HepG2 (cell line): ENCODE measurements at regions not wholly inside any gene's neighbourhood (a gene's known extent, or its start where the extent isn't known, plus 50 kb on each side); places are given as distances from the start of the nearest gene placed in this dataset.
"Not testable (repeated sequence)": the region's sequence is repeated elsewhere in the genome, so short reads cannot be mapped to it uniquely, and the experiment has no call there.

Experiments
- ATAC-seq: fragments of 200-7000 bp; cut with Tn5 transposase; 3 replicates; pipeline ENCODE4 v1.9.1; 2020; ENCODE audit warnings: mild to moderate bottlenecking, moderate library complexity
- BruUV-seq: library from RNA; stranded (reverse); fragments of 400-500 nt; replicated peaks from 2 replicates; lab custom pipeline; 2021; lab: Mats Ljungman, UMichigan
- CTCF ChIA-PET: fragments of 300-600 bp; formaldehyde crosslinking; extraction: SDS; loops from one replicate; lab custom pipeline; 2021; ENCODE audit warnings: low total read pairs, inconsistent platforms, low intra/inter-chr PET ratio; lab: Yijun Ruan, JAX
- POLR2A ChIA-PET: fragments of 350-600 bp; sonication (Branson Sonifier 250); formaldehyde crosslinking; loops from one replicate; lab custom pipeline; 2020; ENCODE audit warnings: antibody characterized with exemption, inconsistent platforms; lab: Yijun Ruan, JAX
- DNase-seq: peaks from one replicate; pipeline ENCODE4 v3.0.0-alpha.2; 2015; ENCODE audit warnings: low spot score
- FAIRE-seq: peaks from 3 replicates; lab custom pipeline; 2011; peaks lifted over from hg19 to GRCh38; lab: Jason Lieb, UNC
- H2AFZ ChIP-seq: one replicate; pipeline ENCODE4 v1.6.1; 2011; ENCODE audit warnings: low read length, inconsistent platforms
- H3K27ac ChIP-seq: fragments of 300-600 bp; 3 replicates; pipeline ENCODE4 v1.8.0; 2011; ENCODE audit warnings: mixed run types, mild to moderate bottlenecking, mixed read lengths, low read length, inconsistent platforms; ENCODE audit not compliant: insufficient read depth; ENCODE audit errors: extremely low read length
- H3K27me3 ChIP-seq, 2 experiments: fragments of 200-600 bp in 1 of 2; 2 replicates in 1 of 2; 3 replicates in 1 of 2; pipeline versions ENCODE4 v1.6.0 to v1.8.0; 2011; ENCODE audit warnings: low read length in 2 of 2, mild to moderate bottlenecking in 2 of 2, moderate library complexity in 2 of 2, inconsistent platforms in 1 of 2; ENCODE audit not compliant: insufficient read depth in 2 of 2, control insufficient read depth in 1 of 2
- H3K36me3 ChIP-seq, 2 experiments: fragments of 200-600 bp in 1 of 2; replicated peaks in 1 of 2; 2 replicates in 1 of 2; 3 replicates in 1 of 2; pipeline versions ENCODE4 v1.5.1 to v1.8.0; 2011; ENCODE audit warnings: low read length in 2 of 2, inconsistent platforms in 1 of 2; ENCODE audit not compliant: insufficient read depth in 2 of 2, control insufficient read depth in 1 of 2
- H3K4me1 ChIP-seq: 2 replicates; pipeline ENCODE4 v1.5.1; 2012; ENCODE audit warnings: low read length, inconsistent platforms; ENCODE audit not compliant: insufficient read depth
- H3K4me2 ChIP-seq: 2 replicates; pipeline ENCODE4 v1.6.0; 2011; ENCODE audit warnings: low read depth, low read length, inconsistent platforms
- H3K4me3 ChIP-seq, 3 experiments: fragments of 200-600 bp in 1 of 3; sonication (generic), shearing (Covaris generic) in 1 of 3; replicated peaks in 1 of 3; 2 replicates each; pipeline ENCODE4 v1.5.1; 2011 to 2016; ENCODE audit warnings: low read length in 3 of 3, inconsistent platforms in 2 of 3, low read depth in 2 of 3, mild to moderate bottlenecking in 2 of 3, control low read depth in 1 of 3, mixed read lengths in 1 of 3; ENCODE audit not compliant: insufficient read depth in 1 of 3
- H3K79me2 ChIP-seq: one replicate; pipeline ENCODE4 v1.6.1; 2011; ENCODE audit warnings: low read length, inconsistent platforms; ENCODE audit not compliant: insufficient read depth
- H3K9ac ChIP-seq: 2 replicates; pipeline ENCODE4 v1.6.0; 2011; ENCODE audit warnings: mild to moderate bottlenecking, low read depth, low read length, inconsistent platforms; ENCODE audit not compliant: insufficient read depth
- H3K9me3 ChIP-seq: 2 replicates; pipeline ENCODE4 v1.5.1; 2012; ENCODE audit warnings: mild to moderate bottlenecking, low read length
- H4K20me1 ChIP-seq: 2 replicates; pipeline ENCODE4 v1.6.0; 2011; ENCODE audit warnings: inconsistent platforms, mild to moderate bottlenecking, low read length, moderate library complexity; ENCODE audit not compliant: insufficient read depth
- WGBS: methylation state at CpG from one replicate; pipeline ENCODE4 v1.1.6; 2017; ENCODE audit warnings: low lambda C conversion rate; 5-methylcytosine and 5-hydroxymethylcytosine counted together
- in situ Hi-C: cut with HindIII; loops from 2 replicates; pipeline ENCODE4 v1.10.0; 2017; ENCODE audit warnings: low pct_unique_long_range_greater_than_20kb; ENCODE audit not compliant: extremely low pct_ligation_motif_present
- intact Hi-C: fragments of 100-400 bp; cut with micrococcal nuclease; formaldehyde crosslinking; loops from one replicate; pipeline ENCODE4 v1.10.0; 2022; ENCODE audit not compliant: unreplicated experiment

DNA sequence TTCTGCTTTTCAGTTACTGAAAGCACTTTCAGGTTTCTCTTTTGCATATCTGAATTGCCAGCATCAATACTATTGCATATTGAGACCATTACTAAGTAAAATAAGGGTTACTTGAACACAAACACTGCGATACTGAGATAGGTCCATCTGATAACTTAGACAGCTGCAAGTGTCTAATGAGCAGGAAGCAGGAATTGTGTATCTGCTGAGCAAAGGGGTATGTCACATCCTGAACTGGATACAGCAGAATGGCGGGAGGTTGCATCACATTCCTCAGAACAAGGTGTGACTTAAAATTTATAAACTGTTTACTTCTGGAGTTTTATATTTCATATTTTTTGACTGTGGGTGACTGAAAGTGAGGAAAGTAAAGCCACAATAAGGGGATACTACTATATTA is 142.7 kb downstream of the POTEM start:
- BruUV-seq, H2AFZ ChIP-seq, H3K27me3 ChIP-seq, intact Hi-C loops, H3K4me1 ChIP-seq, H3K27ac ChIP-seq, H3K79me2 ChIP-seq, ATAC-seq, H3K9me3 ChIP-seq, in situ Hi-C loops, CTCF ChIA-PET, H4K20me1 ChIP-seq, H3K9ac ChIP-seq, H3K4me3 ChIP-seq, FAIRE-seq, H3K4me2 ChIP-seq, H3K36me3 ChIP-seq, DNase-seq, POLR2A ChIA-PET: not testable (repeated sequence)
- WGBS = 91% methylated on average over 2 of the region's 2 CpGs

DNA sequence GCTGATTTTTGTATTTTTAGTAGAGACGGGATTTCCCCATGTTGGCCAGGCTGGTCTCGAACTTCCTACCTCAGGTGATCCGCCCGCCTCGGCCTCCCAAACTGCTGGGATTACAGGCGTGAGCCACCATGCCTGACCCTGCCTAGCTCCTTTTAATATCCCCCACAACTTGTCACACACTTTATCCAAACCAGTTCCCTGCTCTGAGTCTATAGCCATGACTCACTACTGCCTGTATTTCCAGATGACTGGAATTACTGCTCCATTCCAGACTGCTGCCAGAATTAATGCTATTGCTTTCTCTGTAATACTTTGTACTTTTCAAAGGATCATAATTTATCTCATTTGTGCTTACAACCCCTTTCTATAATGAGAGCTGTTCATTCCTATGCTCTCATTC is 153.1 kb downstream of the POTEM start:
- H4K20me1 ChIP-seq, POLR2A ChIA-PET, H3K4me3 ChIP-seq, H3K4me1 ChIP-seq, H3K79me2 ChIP-seq, H3K9ac ChIP-seq, BruUV-seq, in situ Hi-C loops, ATAC-seq, H2AFZ ChIP-seq, FAIRE-seq, H3K36me3 ChIP-seq, H3K9me3 ChIP-seq, DNase-seq, CTCF ChIA-PET, intact Hi-C loops, H3K27me3 ChIP-seq, H3K27ac ChIP-seq, H3K4me2 ChIP-seq: not testable (repeated sequence)
- WGBS = no CpG with 5 or more reads among the region's 6 CpGs

DNA sequence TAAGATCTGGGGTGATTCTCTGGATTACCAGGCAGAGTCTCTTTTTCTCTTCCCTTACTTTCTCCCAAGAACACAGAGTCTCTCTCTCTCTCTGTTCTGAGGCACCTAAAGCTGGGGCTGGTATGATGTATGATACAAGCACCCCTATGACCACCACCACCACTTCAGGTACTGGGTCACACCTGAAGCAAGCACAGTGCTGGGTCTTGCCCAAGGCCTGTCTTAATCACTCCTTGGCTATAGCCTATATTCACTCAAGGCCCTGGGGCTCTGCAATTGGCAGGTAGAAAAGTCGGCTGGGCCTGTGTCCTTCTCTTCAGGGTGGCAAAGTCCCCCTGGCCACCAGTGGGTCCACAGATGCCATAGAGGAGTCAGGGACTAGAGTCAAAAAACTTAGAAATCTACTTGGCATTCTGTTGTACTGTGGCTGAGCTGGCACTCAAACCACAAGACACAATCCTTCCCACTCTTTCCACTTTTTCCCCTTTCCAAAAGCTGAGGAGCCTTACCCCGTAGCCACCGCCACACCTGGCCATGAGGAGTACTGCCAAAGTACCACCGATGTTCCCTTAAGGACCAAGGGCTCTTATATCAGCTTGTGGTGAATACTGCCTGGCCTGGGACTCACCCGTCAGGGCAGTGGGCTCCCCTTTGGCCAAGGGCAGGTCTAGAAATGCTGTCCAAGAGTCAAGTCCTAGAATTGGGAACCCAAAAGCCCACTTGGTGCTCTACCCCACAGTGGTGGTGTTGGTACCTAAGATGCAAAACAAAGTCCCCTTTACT is 159.2 kb downstream of the POTEM start:
- H3K9ac ChIP-seq, intact Hi-C loops, in situ Hi-C loops, H3K4me3 ChIP-seq, H3K27me3 ChIP-seq, H3K27ac ChIP-seq, H2AFZ ChIP-seq, H4K20me1 ChIP-seq, H3K36me3 ChIP-seq, H3K9me3 ChIP-seq, FAIRE-seq, BruUV-seq, ATAC-seq, H3K79me2 ChIP-seq, CTCF ChIA-PET, H3K4me2 ChIP-seq, POLR2A ChIA-PET, DNase-seq: not testable (repeated sequence)
- peaks cover 13% of the 10 kb centered on the region; the same call in 1 of the 2 replicates for H3K4me1 ChIP-seq
- WGBS = 81% methylated on average over 2 of the region's 5 CpGs

- H3K9me3 ChIP-seq, H3K27me3 ChIP-seq, H3K4me3 ChIP-seq, H3K27ac ChIP-seq, ATAC-seq, H4K20me1 ChIP-seq, H2AFZ ChIP-seq, H3K9ac ChIP-seq, POLR2A ChIA-PET, BruUV-seq, DNase-seq, in situ Hi-C loops, H3K36me3 ChIP-seq, CTCF ChIA-PET, intact Hi-C loops, H3K79me2 ChIP-seq, H3K4me2 ChIP-seq, FAIRE-seq: not testable (repeated sequence)
- 92% methylated on average over 10 of the region's 10 CpGs for WGBS
- H3K4me1 ChIP-seq = peaks cover 13% of the 10 kb centered on the region; the same call in 1 of the 2 replicates
These were observed 160.6 kb downstream of the POTEM start for GRCh38 chr14:19127664-19128435.
